ENCODE measurements at regions not wholly inside any gene's neighbourhood (a gene's known extent, or its start where the extent isn't known, plus 50 kb on each side); places are given as distances from the start of the nearest gene placed in this dataset.
"Not testable (repeated sequence)": the region's sequence is repeated elsewhere in the genome, so short reads cannot be mapped to it uniquely, and the experiment has no call there.

DNA sequence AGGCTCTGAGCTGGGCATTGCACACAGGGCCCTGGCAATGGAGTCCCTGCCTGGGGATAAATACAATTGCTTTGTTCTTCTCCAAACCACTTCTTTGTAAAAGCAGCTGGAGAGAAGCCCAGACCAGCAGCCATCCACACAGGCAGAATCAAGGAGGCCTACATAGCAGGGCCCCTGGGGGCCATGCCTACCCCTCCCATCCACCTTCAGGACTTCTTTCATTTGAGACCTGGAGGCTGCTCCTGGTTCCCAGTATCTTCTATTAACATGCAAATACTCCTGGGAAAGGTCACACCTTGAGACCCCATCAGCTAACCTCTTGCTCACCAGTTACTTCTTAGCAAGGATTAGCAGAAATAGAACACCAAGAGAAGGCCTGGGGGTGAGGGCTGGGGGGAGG lies 511.1 kb downstream of the SOX6 start:
- no peak for DNase-seq (ENCODE audit: low read depth)

DNA sequence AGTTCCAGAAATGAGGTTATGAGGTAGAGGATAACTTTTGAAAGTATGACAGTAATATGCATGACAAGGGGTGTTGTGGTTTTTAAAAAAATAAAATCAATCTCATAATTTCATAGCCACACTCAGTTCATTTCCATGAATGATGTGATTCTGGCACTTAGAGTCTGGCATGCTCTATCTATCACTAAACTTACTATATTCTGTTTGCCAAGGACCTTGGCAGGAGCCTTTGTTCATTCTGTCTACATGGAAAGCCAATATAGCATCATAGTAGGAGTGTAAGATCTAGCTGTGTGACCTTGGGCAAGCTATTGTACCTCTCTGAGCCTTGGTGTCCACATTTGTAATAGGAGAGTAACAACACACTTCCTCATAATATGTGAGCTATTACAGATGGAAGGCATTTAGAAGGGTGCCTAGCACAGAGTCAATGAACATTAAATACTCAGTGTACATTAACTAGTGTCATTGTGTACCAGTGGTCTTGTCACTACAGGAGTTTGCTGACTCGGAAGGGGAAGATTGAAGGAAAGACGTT lies 507.6 kb downstream of the SOX6 start:
- no peak for DNase-seq (ENCODE audit: low read depth)

DNA sequence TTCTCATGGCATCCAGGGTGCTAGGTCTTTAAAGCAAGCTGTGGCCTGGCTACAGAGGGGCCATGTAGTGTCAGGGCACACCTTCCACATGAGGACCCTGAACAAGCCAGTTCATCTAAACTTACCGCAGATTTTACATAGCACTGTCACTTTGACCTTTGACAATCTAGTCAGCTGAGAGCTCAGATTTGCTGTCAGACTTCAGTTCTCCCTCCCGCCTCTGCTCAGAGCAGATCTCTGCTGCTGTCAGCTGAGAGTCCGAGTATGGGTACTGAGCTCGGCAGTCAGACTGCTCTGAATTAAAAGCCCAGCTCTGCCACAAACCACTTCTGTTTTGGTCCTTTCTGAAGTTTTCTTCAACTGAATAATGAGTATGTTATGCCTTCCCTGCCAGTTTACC lies 507.1 kb downstream of the SOX6 start:
- DNase-seq (ENCODE audit: low read depth): no peak

DNA sequence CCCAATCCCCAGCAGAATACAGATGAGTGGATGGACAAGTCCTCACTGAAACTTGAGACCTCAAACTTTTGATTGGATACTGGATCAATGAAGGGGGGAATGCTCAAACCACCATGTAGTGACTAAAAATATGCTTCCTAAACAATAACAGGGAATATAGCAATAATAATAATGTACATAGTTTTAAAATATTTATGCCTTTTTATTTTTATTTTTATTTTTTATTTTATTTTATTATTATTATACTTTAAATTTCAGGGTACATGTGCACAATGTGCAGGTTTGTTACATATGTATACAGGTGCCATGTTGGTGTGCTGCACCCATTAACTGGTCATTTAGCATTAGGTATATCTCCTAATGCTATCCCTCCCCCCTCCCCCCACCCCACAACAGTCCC lies 506.0 kb downstream of the SOX6 start:
- DNase-seq (ENCODE audit: low read depth): not testable (repeated sequence)

DNA sequence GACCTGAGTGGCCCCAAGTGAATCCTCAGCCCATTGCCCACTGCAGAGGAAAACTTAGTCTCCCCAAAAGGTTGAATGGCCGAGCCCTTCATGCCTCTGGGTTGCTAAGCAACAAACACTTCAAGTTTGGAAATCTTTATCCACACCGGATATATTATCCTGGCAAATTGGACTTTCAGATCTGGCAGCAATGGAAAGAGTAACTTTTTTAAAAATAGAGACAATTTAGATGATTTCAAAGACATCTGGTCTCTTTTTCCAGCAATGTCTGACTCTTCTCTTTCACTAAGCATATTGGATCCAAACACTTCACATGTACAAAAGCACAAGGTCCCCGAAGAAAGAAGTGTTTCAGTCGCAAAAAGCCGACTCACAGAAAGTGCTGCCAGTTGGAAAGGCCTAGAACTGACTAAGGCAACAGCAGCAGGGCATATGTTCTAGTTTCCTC lies 505.3 kb downstream of the SOX6 start:
- no peak for DNase-seq (ENCODE audit: low read depth)

DNA sequence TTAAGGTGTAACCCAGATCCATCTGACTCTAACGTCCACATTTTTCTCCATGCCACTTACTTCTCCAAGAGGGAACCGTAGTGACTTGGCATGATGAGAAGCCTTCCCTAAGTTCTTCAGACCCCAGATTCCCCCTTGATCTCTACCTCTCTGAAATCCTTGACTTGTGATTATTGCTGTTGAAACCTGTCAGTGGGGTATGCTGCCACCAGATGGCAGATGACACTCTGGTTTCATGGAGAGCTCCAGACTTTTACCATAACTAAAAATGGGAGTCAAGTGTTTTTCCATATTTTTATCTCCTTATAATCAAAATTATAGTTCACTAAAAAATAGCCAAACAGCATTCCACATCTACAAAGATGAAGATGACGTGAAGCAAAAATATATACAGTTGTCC lies 504.2 kb downstream of the SOX6 start:
- no peak for DNase-seq (ENCODE audit: low read depth)

DNA sequence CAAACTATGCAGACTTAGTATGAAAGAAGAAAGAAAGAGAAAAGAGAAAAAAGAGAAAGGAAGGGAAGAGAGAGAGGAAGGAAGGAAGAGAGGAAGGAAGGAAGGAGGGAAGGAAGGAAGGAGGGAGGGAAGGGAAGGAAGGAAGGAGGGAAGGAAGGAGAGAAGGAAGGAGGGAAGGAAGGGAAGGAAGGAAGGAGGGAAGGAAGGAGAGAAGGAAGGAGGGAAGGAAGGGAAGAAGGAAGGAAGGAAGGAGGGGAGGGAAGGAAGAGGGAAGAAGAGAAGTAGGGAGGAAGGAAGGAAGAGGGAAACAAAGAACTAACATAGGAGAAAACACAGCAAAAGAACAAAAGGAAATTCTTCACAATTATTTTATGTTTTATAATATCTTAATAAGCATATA lies 502.1 kb downstream of the SOX6 start:
- DNase-seq (ENCODE audit: low read depth): no peak

DNA sequence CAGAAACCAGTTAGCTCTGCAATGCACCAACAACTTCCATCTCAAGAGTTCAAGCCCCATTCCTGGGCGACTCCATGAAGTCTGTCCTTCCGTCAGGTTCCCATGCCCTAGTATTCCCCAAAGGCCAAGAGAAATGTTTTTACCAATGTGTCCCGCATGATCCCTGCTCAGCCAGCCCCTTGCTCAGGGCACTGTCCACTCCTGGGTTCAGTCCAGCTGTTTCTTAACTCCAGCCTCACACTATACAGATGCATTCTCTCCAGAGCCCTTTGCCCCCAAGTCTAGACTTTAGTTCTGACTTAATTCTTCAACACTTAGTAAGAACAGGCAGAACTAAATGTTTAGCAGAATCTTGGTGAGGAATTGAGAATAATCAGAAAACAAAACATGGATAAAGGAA lies 497.5 kb downstream of the SOX6 start:
- no peak for DNase-seq (ENCODE audit: low read depth)

DNA sequence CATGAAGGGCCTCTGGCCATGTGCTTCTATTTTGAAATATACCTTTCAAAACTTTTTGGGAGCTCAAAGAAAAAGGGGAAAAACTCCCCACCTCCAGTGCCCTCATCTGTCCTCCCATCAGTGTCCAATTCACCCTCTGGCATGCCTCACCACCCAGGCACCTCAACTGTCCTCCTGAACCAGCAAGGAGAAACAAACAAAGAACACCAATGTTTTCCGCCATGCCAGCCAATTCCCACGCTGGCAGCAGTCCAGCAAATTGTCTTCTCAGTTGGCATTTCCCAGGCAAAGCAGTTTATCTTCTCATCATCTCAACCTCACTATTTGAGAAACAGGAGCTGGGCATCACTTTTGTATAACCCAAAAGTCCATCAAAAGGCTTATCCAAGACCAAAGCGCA lies 496.9 kb downstream of the SOX6 start:
- DNase-seq (ENCODE audit: low read depth): no peak

DNA sequence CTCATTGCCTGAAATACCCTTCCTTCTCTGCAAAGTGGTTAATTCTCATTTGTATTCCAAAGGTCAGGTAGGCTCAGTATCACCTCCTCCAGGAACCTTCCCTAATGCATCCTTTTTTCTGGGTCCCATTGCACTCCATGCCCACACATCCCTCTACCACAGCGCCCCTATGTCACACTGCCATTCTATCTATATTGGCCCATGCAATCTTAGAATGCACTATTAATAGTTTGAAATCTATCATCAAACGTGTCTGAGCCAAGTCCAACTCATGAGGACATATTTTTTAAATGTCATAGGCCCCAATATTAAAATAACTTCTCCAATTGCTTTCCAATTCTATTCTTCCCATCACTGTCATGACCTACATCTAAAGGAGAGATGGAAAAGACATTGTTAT lies 495.1 kb downstream of the SOX6 start:
- no peak for DNase-seq (ENCODE audit: low read depth)

DNA sequence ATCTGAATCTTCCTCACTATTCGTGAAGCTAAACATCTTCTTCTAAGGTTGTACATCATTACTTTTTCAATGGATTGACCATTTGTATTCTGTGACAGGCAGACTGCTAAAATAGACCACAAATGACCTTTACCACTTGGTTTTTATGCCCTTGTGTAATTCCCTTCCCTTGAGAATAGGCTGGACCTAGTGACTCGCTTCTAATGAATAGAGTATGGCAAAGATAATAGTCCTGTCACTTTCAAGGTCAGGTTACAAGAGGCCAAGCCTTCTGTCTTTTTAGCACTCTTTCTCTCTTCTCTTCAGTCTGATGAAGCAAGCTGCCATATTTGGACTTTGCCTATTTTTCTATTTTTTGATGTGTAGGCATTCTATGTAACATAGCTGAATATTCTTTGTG lies 492.9 kb downstream of the SOX6 start:
- no peak for DNase-seq (ENCODE audit: low read depth)

DNA sequence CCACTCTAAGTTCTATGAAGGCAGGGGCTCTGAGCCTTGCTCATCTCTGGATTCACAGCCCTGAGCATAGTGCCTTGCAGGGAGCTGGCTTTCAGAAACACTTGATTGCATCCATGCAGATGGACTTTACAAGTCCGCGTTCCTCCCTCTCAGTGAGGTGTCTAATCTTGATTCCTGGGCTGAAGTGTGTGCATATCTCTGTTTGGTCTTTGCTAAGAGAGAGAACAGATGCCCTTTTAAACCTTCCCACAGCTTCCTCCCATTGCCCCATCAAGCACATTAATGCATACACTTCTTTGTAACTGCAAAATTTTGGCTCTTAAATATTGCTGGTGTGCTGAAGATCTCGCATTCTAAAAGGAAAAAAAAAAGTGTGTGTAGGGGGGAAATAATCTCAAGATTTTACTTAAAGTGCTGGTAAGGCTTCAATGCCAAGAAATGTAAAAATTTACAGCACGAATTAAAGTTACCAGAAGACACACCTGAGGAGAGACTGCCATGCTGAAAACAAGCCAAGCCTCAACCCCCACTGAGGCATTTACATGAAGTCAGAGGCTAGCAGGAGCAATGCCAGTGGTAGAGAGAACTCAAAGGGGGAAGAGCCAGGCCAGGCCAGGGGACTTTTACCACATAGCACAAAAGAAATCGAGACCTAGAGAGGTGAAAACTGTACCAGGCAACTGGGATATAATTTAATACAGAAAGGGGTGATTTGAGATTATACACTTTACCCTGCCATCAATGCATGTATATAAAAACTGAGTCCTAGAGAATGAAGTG lies 492.1 kb downstream of the SOX6 start:
- DNase-seq (ENCODE audit: low read depth): no peak

DNA sequence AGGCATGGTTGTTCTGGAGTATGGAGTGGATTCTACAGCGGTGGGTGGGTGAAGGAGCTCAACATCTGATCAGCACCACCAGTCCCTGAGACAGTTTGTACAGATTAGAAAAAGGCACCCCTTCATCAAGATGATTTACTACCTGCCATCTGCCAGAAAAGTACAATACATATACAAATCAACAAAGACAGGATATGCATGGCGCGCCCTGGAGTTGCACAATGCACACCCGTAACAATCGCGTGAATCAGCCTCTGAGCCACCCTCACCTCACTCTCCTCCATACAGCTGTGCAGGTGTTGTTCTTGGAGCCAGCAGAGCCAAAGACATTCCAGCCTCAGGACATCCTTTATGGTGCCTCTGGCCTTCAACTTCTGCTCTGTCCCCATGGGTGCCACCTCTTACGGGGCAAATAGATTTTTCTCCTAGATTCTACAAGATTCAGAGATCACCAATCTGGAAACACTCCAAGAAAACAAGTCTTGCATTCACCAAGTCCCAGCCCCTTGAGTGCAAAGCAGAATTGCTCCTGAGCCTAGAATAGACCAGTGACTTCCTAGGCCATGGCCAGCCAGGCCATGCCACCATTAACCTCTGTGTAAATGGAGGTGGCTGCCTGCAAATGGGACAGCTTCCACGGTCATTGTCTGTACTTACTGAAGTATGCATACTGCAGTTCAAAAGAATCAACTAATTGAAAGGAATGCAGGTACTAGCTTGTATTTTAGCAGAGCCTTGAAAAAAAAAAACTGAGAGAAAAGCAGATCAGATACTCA lies 490.9 kb downstream of the SOX6 start:
- no peak for DNase-seq (ENCODE audit: low read depth)

DNA sequence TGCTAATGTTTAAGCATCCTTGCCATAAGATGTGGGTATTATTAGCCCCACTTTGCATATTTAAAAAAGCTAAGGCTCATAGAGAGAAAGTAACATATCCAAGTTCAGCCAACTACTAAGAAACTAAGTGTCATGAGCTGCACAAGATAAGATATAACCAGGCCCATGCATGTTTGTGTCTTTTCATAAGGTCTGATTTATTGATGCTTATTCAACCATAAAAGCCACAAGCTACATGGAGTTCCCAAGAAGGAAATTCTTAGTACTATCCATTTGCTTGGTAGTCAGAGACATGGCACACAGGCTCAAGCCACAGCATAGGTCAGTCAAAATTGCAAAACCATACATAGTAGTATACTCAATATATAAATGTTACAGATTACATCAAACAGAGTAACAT lies 488.5 kb downstream of the SOX6 start:
- no peak for DNase-seq (ENCODE audit: low read depth)

DNA sequence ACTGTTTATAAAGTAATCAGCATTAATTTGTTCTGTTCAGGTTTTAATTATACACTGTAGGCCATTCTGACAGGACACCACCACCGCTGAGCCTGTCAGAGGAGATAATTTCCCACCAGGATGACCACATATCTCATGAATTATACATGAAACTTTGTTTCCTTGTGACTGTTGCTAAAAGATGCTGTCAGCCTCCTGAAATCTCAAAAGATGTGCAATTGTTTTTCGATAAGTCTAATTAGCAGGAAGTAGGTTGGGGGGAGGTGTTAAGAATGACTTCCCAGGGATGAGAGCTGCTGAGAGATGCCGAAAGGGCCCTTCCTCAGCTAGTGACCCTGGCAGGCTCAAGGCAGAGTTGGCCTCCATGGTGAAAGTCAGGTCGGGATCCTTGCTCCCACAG lies 485.4 kb downstream of the SOX6 start:
- DNase-seq (ENCODE audit: low read depth): no peak

DNA sequence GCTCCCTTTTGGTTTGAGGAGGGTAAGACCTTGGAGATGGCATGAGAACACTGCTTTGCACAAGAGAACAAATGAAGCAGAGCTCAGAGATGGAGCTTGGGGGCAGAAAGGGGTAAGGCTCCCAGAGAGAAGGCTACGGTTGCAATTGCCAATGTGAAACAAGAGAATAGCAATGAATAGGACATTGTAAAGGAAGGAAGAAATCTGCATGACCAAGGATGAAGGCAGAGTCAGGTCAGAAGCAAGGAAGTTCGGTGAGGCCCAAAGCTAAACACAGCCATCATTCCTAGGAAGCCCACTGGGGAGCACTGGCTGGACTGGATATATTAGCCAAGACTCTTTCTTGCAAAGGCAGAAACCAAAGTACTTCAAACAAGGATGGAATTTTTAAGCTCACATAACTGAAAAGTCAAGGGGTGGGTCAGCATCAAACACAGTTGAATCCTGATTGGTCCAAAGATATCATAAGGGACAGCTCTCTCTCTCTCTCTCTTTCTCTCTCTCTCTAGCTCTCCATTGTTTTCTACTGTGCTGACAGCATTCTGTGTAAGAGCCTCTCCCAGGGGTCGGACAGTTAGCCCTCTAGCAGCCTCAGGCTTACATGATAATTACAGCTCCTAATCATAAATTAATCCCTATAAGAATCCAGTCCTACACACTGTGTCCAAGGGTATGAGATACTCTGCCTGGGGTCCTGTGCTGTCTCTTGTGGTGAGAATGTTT lies 484.3 kb downstream of the SOX6 start:
- no peak for DNase-seq (ENCODE audit: low read depth)

DNA sequence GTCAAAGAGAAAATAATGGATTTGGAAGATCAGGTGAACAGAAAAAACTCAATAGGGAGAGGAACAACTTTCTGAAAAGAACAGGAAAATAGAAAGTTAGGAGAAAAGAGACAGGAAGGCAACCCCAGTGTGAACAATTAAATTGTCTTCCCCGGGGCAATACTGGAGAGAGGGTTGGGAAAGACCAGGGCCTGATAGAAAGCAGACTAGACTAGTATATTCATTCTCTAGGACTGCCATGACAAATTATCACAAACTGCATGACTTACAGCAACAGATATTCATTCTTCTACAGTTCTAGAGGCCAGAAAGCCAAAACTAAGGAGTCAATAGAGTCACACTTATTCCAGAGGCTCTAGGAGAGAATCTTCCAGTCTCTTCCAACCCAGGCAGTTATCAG lies 482.8 kb downstream of the SOX6 start:
- no peak for DNase-seq (ENCODE audit: low read depth)

DNA sequence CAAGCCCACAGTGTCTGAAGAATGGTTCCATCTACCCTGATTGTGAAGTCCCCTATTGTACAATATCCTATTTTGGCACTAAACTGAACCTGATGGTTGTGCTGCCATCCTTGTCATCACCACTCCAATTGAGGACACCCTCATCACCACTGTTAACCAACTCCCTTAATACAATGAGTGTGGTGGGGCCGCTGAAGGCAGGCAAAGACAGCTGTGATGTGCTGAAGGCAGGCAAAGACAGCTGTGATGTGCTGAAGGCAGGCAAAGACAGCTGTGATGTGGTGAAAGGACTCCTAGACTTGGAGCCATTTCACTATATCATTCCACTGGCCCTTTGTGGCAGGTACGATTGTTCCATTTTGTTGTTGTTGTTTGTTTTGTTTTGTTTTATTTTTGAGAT lies 481.6 kb downstream of the SOX6 start:
- DNase-seq (ENCODE audit: low read depth): no peak

DNA sequence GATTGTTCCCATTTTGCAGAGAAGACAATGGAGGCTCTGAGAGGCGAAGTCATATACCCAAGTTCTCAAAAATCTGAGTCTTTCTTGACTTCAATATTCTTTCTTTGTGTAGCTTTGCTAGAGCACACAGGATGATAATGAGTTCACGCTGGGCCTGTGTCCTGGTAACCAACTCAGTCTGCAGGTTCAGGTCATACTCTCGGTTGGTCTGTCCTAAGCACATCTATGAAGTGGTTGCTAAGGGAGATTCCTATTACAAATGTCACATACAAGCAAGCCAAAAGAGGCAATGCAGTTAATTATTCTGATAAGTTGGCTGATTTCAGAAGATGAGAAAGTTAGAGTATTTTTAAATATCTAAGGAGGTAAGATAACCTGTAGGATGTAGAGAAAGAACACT lies 481.0 kb downstream of the SOX6 start:
- no peak for DNase-seq (ENCODE audit: low read depth)

DNA sequence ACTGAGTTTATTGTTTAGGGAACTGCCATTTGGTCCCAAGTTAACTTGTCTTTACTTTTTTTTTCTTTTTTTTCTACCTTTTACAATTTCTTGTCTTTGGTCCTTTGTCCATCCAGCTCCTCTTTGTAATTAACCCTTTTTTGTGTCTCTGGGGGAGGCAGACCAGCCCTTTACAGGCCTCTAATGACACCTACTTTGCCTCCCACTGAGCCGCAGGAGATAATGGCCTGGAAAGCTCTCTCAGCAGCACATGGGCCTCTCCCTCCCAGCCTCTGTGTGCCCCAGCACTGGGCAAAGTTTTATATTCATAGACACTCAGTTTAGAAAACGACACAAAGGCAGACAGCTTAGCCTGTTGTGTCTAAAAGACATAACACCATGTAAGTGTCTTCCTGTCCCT lies 480.4 kb downstream of the SOX6 start:
- DNase-seq (ENCODE audit: low read depth): no peak

DNA sequence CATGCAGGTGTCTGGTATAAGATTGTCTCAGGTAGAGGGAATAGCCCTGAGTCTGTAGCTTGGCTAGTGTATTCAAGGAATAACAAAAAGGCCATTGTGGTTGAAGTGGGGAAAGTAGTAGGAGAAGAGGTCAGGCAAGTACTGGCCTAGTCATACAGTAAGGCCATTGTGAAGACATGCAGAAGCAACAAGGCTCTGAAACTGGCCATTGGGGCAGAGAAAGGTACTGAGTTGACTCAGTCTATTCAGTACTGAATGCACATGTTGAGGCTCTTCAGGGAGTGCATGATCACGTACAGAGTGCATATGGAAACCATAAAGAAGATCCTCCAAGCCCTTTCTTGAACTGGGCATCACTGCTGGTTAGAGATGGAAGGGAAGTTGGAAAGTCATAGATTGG lies 477.6 kb downstream of the SOX6 start:
- no peak for DNase-seq (ENCODE audit: low read depth)

DNA sequence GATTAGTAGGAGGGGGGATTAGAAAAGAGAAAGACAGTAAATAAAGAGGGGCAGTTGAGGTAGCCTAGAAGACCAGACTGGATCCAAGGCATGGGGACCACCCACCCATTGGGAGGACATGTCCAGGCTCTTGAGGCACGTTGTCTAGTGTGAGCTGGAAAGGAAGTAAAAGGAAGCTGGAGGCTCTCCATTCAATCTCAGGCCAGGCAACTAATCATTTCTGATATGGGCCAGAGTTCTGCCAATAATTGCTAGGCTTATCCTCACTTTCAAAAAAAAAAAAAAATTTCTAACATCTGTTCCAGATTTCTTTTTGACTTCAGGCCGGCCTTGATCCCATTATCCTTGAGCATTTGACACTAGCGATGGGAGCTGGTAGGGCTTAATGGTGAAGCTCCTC lies 476.1 kb downstream of the SOX6 start:
- DNase-seq (ENCODE audit: low read depth): no peak

All from non-pigmented ciliary epithelial cell (primary cell).